ENCODE measurements at regions not wholly inside any gene's neighbourhood (a gene's known extent, or its start where the extent isn't known, plus 50 kb on each side); places are given as distances from the start of the nearest gene placed in this dataset.

DNA sequence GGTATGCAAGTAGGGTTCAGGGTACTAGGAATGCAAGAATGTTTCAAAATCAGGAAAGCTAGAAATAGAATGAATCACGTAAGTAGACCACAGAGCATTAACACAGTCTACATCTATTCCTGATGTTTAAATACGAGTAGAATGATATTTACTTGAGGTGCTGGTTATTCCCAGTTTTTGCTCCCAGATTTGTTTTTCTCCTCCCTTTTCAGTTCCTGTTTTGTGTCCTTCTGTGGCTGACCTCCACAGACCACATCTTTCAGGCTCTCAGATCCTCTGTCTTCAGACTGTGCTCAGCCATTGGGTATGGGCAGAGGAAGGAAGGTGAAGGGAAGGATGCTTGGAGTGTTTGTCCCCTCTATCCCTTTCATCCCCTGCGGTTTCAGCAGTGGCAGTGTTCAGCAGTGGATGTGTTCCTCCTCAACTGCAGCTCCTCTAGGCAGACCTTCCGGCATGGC, 276.6 kb downstream of the ZNF621 start:
- no peak for TF ChIP-seq EZH2 (IDR thresholded peaks at IDR 0.05; ENCODE audit: low read length, missing control alignments)
- TF ChIP-seq, protein P1, sequence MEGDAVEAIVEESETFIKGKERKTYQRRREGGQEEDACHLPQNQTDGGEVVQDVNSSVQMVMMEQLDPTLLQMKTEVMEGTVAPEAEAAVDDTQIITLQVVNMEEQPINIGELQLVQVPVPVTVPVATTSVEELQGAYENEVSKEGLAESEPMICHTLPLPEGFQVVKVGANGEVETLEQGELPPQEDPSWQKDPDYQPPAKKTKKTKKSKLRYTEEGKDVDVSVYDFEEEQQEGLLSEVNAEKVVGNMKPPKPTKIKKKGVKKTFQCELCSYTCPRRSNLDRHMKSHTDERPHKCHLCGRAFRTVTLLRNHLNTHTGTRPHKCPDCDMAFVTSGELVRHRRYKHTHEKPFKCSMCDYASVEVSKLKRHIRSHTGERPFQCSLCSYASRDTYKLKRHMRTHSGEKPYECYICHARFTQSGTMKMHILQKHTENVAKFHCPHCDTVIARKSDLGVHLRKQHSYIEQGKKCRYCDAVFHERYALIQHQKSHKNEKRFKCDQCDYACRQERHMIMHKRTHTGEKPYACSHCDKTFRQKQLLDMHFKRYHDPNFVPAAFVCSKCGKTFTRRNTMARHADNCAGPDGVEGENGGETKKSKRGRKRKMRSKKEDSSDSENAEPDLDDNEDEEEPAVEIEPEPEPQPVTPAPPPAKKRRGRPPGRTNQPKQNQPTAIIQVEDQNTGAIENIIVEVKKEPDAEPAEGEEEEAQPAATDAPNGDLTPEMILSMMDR (conservative IDR thresholded peaks at IDR 0.05 in 1 of 2, IDR thresholded peaks at IDR 0.05 in 1 of 2; ENCODE audit: low read depth in 1 of 2, low read length in 2 of 2), result no peak
- no peaks in the 10 kb centered on the region for H4K20me1 ChIP-seq (ENCODE audit: control insufficient read depth, extremely low read depth, insufficient read depth, low read length)
- no peak overlapping the region for H3K4me2 ChIP-seq (ENCODE audit: extremely low read depth, insufficient read depth, low read length)
- no peak overlapping the region for H3K27ac ChIP-seq (ENCODE audit: insufficient read depth, low read length)
- H3K79me2 ChIP-seq (ENCODE audit: control insufficient read depth, insufficient read depth, low read length), result no peaks in the 10 kb centered on the region
- H3K4me3 ChIP-seq (replicated peaks in 1 of 4; ENCODE audit: control extremely low read depth in 1 of 4, insufficient read depth in 1 of 4, low read depth in 3 of 4, low read length in 4 of 4), result no peak overlapping the region
- H2AFZ ChIP-seq (ENCODE audit: low read length), result no peak overlapping the region
- DNase-seq (ENCODE audit: low read depth in 2 of 2), result peak in 1 of 2 donors; percentile 61
- H3K9me3 ChIP-seq (ENCODE audit: control insufficient read depth, insufficient read depth, low read depth, low read length), result no peaks in the 10 kb centered on the region
- no peaks in the 10 kb centered on the region for H3K4me1 ChIP-seq (ENCODE audit: control insufficient read depth, extremely low read depth, insufficient read depth, low read length)
- no peaks in the 10 kb centered on the region for H3K36me3 ChIP-seq (ENCODE audit: control insufficient read depth, insufficient read depth, low read length)
- no peak overlapping the region for H3K9ac ChIP-seq (ENCODE audit: insufficient read depth, low read length)
- H3K27me3 ChIP-seq (ENCODE audit: control insufficient read depth, insufficient read depth, low read length), result no peaks in the 10 kb centered on the region

DNA sequence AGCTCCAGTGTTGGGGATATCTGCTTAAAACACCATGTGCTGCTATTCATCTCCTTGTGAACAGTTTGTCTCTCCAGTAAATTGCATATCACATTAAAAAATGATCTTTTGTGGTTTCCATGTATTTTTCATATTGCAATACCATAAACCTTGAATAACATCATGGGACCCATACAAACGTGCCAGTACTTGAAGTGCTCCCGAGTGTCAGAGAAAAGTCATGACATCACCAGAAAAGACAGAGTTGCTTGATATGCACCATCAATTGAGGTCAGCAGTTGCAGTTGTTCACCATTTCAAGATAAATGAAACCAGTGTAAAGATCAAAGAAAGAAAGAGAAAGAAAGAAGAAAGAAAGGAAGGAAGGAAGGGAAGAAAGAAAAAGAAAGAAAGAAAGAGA, 278.6 kb downstream of the ZNF621 start:
- Histone ChIP-seq H3K27me3 (ENCODE audit: control insufficient read depth, insufficient read depth, low read length) (no peaks in the 10 kb centered on the region), H3K9ac (ENCODE audit: insufficient read depth, low read length) (no peak overlapping the region), H2AFZ (ENCODE audit: low read length) (no peak overlapping the region), H4K20me1 (ENCODE audit: control insufficient read depth, extremely low read depth, insufficient read depth, low read length) (no peaks in the 10 kb centered on the region), H3K9me3 (ENCODE audit: control insufficient read depth, insufficient read depth, low read depth, low read length) (no peaks in the 10 kb centered on the region), H3K27ac (ENCODE audit: insufficient read depth, low read length) (no peak overlapping the region), H3K4me2 (ENCODE audit: extremely low read depth, insufficient read depth, low read length) (no peak overlapping the region), H3K36me3 (ENCODE audit: control insufficient read depth, insufficient read depth, low read length) (no peaks in the 10 kb centered on the region), H3K4me1 (ENCODE audit: control insufficient read depth, extremely low read depth, insufficient read depth, low read length) (no peaks in the 10 kb centered on the region), H3K4me3 (replicated peaks in 1 of 4; ENCODE audit: control extremely low read depth in 1 of 4, insufficient read depth in 1 of 4, low read depth in 3 of 4, low read length in 4 of 4) (no peak overlapping the region), H3K79me2 (ENCODE audit: control insufficient read depth, insufficient read depth, low read length) (no peaks in the 10 kb centered on the region)
- no peak for DNase-seq (ENCODE audit: low read depth in 2 of 2)
- TF ChIP-seq, protein P1 (conservative IDR thresholded peaks at IDR 0.05 in 1 of 2, IDR thresholded peaks at IDR 0.05 in 1 of 2; ENCODE audit: low read depth in 1 of 2, low read length in 2 of 2), result no peak
- no peak for TF ChIP-seq EZH2 (IDR thresholded peaks at IDR 0.05; ENCODE audit: low read length, missing control alignments)

DNA sequence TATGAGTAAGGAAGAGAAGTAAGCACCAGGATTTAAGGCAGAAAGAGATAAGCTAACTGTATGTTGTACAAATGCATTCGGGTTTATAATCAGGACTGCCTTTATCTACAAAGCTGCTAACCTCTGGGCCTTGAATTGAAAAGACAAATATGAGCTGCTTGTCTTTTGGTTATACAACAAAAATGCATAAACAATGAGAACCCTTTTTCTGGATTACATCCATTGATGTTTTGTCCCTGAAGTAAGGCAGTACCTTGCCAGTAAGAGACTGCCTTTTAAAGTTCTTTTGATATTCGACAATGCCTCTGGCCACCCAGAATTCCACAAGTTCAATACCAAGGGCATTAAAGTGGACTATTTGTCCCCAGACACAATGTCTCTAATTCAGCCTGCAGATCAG, 280.7 kb downstream of the ZNF621 start:
- H3K9me3 ChIP-seq (ENCODE audit: control insufficient read depth, insufficient read depth, low read depth, low read length), result no peaks in the 10 kb centered on the region
- no peak overlapping the region for H2AFZ ChIP-seq (ENCODE audit: low read length)
- no peak for DNase-seq (ENCODE audit: low read depth in 2 of 2)
- H3K27me3 ChIP-seq (ENCODE audit: control insufficient read depth, insufficient read depth, low read length), result no peaks in the 10 kb centered on the region
- no peaks in the 10 kb centered on the region for H3K4me1 ChIP-seq (ENCODE audit: control insufficient read depth, extremely low read depth, insufficient read depth, low read length)
- no peaks in the 10 kb centered on the region for H3K79me2 ChIP-seq (ENCODE audit: control insufficient read depth, insufficient read depth, low read length)
- H4K20me1 ChIP-seq (ENCODE audit: control insufficient read depth, extremely low read depth, insufficient read depth, low read length), result no peaks in the 10 kb centered on the region
- H3K4me2 ChIP-seq (ENCODE audit: extremely low read depth, insufficient read depth, low read length), result no peak overlapping the region
- no peak overlapping the region for H3K9ac ChIP-seq (ENCODE audit: insufficient read depth, low read length)
- H3K36me3 ChIP-seq (ENCODE audit: control insufficient read depth, insufficient read depth, low read length), result no peaks in the 10 kb centered on the region
- no peak for TF ChIP-seq EZH2 (IDR thresholded peaks at IDR 0.05; ENCODE audit: low read length, missing control alignments)
- TF ChIP-seq, protein P1 (conservative IDR thresholded peaks at IDR 0.05 in 1 of 2, IDR thresholded peaks at IDR 0.05 in 1 of 2; ENCODE audit: low read depth in 1 of 2, low read length in 2 of 2), result no peak
- H3K27ac ChIP-seq (ENCODE audit: insufficient read depth, low read length), result no peak overlapping the region
- H3K4me3 ChIP-seq (replicated peaks in 1 of 4; ENCODE audit: control extremely low read depth in 1 of 4, insufficient read depth in 1 of 4, low read depth in 3 of 4, low read length in 4 of 4), result no peak overlapping the region

Data from fibroblast of lung (primary cell).